GM19023 (cell line): ENCODE measurements at regions not wholly inside any gene's neighbourhood (a gene's known extent, or its start where the extent isn't known, plus 50 kb on each side); places are given as distances from the start of the nearest gene placed in this dataset.
"Not testable (repeated sequence)": the region's sequence is repeated elsewhere in the genome, so short reads cannot be mapped to it uniquely, and the experiment has no call there.

ENCODE experiments used
- ATAC-seq: cut with Tn5 transposase; IDR thresholded peaks from one replicate; pipeline ENCODE4 v1.9.1; 2021; ENCODE audit warnings: mild to moderate bottlenecking, moderate library complexity; ENCODE audit not compliant: unreplicated experiment

DNA sequence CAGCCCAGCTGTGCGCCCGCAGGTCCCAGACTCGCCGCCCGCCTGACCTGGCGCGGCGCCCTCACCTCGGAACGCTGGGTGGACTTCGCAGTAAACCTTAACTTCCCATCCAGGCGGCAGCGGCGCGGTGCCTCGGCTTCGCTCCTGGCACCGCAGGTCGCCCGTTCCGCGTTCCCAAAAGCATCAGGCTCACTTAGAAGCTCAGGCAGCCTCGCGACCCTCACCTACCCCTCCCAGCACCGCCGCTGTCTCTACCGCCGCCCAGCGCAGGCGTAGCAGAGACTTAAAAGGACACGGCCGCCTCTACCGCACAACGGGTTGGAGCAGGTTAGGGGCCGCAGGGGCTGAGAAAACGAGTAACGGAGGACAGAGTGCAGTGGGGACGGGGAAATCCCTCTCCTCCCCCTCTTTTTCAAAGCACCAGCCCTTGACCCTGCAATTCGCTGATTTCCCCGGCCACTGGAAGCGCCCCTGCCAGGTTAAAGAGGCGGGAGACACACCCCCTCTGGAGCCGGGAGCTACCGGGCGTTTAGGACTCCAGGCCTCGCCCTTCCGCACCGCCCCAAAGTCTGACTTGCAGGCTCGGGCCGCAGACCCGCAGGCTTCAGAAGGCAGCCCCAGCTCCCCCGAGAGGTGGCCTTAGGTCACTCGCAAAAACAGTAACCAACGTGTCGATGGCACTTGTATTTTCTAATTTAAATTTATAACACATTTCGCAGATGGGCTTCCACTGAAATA is 328.5 kb downstream of the FAM72C start:
- ATAC-seq, result no peak

DNA sequence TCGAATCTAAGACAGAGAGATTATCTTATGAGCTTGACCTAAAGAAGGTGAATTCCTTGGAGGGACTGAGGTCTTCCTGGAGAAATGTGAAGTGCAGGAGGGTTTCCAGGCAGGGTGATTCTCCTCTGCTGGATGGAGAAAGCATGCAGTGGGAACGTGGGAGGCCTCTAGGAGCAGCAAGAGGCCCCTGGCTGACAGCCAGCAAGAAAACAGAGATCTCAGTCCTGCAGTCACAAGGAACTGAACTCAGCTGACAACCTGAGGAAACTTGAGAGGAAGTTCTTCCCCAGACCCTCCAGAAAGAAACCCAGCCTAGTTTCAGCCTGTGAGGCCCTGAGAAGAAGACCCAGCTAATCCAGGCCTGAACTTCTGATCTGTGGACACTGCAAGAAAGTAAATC is 345.9 kb downstream of the FAM72C start:
- ATAC-seq, result no peak

GRCh38 chr1:143619851-143620250 is 351.9 kb downstream of the FAM72C start:
- no peak for ATAC-seq

DNA sequence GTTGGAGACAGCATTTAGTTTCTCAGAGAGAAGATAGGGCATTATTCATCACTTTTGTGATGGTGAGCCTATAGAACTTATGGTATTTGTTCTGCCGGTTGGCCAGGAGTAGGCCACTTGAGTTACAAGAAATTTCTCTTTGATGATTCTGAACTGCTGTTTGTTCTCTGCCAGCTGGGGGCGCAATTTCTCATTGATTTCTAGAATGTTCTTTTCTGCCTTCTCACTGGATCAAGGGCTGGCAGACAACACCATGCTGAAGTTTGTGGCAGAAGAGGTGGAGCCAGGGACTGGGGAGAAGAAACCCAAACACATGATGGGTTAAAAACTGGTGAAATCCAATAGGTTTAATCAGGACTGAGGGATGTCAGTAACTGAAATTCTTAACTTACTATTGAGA is 360.6 kb downstream of the FAM72C start:
- ATAC-seq, result no peak

DNA sequence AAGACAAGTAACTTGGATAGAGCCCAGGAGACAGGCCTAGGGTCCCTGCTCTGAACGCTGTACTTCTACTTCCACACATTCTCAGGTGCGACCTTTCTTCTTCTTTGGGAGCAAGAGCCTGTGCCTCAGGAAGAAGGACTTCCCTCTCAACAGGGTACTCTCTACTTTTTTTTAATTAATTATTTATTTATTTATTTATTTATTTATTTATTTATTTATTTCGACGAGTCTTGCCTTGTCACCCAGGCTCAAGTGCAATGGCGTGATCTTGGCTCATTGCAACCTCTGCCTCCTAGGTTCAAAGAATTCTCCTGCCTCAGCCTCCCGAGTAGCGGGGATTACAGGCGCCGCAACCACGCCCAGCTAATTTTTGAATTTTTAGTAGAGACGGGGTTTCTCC is 361.6 kb downstream of the FAM72C start:
- ATAC-seq, result no peak

DNA sequence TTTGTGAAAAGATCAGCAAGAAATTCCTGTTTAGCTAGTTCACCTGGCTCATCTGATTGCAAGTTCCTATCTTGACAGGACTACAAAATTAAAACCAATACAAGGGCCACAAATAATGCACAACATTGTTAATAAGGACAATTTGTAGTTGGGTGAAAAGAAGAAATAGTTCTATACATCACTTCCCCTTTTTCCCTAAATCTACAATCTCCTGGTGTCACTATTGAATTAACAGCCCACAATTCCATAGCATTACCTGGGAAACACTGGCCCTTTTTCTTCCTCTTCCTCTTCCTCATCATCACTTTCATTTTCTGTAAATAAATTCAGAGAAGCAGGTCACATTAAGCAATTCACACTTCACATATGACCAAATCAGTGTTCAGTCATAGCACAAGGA is 366.9 kb downstream of the FAM72C start:
- ATAC-seq, result no peak

DNA sequence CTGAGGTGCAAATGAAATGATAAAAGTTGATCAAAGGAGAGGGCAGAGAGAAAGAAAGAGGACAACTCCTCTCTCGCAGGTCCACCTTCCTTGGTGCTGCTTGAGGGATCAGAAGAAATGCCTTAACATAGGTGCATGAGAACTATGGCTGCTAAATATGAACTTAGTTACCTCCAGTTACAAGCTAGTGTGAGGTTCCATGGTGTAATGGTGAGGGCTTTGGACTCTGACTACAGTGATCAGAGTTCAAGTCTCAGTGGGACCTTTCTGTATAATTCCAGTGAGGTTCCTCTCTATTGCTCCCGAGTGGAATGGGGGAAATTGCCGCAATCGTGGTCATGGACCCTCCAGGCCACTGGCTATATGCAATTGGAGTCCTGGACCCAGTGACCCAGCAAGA is 387.3 kb downstream of the FAM72C start:
- ATAC-seq, result no peak

DNA sequence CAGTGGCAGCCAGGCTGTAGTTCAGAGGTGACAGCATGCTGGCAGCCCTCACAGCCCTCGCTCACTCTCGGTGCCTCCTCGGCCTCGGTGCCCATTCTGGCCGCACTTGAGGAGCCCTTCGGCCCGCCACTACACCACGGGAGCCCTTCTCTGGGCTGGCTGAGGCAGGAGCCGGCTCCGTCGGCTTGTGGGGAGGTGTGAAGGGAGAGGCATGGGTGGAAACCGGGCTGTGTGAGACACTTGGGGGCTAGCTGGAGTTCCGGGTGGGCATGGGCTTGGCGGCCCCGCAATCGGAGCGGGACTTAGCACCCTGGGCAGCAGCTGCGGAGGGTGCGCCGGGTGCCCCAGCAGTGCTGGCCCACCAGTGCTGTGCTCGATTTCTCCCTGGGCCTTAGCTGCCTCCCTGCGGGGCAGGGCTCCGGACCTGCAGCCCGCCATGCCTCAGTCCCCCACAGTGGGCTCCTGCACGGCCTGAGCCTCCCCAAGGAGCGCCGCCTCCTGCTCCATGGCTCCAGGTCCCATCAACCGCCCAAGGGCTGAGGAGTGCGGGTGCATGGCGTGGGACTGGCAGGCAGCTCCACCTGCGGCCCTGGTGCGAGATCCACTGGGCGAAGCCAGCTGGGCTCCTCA is 396.8 kb downstream of the FAM72C start:
- no peak for ATAC-seq

GRCh38 chr1:143572661-143573060 is 399.1 kb downstream of the FAM72C start:
- not testable (repeated sequence) for ATAC-seq

DNA sequence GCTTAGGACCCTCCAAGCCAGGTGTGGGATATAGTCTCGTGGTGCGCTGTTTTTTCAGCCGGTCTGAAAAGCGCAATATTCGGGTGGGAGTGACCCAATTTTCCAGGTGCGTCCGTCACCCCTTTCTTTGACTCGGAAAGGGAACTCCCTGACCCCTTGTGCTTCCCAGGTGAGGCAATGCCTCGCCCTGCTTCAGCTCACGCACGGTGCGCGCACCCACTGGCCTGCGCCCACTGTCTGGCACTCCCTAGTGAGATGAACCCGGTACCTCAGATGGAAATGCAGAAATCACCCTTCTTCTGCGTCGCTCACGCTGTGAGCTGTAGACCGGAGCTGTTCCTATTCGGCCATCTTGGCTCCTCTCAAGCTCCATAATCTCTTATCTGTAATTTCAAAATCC is 408.0 kb downstream of the FAM72C start:
- not testable (repeated sequence) for ATAC-seq

GRCh38 chr1:143553627-143554026 is 418.2 kb downstream of the FAM72C start:
- ATAC-seq, result no peak

DNA sequence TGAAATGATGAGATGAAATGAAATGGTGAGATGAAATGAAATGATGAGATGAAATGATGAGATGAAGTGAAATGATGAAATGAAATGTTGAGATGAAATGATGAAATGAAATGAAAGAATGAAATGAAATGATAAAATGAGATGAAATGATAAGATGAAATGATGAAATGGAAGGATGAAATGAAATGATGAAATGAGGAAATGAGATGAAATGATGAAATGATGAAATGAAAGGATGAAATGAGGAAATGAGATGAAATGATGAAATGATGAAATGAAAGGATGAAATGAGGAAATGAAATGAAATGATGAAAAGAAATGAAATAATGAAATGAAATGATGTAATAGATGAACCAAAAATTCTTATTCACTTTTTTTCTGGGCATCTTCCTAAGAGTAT is 467.1 kb downstream of the FAM72C start:
- ATAC-seq, result not testable (repeated sequence)

DNA sequence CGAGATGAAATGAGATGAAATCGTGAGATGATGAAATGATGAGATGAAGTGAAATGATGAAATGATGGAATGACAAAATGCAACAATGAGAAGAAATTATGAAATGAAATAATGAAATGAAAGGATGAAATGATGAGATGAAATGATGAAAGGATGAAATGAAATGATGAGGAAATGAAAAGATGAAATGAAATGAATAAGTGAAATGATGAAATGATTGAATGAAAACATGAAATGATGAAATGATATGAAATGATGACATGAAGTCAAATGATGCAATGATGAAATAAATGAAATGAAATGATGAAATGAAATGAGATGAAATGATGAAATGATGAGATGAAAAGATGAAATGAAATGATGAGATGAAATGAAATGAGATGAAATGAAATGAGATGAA is 467.7 kb downstream of the FAM72C start:
- not testable (repeated sequence) for ATAC-seq

- not testable (repeated sequence) for ATAC-seq
Observed at GRCh38 chr1:143503048-143503447, 468.7 kb downstream of the FAM72C start.

- ATAC-seq, result not testable (repeated sequence)
Observed at GRCh38 chr1:143502038-143502437, 469.7 kb downstream of the FAM72C start.

GRCh38 chr1:143498059-143498749 is 473.6 kb downstream of the FAM72C start:
- not testable (repeated sequence) for ATAC-seq

DNA sequence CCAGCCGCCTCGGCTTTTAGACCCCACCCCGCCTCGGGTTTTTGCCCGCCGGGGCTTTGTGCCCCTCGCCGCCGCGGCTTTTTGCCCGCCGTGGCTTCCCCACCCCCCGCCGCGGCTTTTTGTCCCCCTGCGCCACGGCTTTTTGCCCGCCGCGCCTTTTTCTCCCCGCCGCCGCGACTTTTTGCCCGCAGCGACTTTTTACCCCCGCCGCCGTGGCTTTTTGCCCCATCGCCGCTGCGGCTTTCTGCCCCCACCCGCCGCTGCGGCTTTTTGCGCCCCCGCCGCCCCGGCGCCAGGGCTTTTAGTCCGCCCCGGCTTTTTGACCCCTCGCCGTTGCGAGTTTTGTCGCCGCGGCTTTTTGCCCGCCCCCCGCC is 474.4 kb downstream of the FAM72C start:
- ATAC-seq, result no peak

DNA sequence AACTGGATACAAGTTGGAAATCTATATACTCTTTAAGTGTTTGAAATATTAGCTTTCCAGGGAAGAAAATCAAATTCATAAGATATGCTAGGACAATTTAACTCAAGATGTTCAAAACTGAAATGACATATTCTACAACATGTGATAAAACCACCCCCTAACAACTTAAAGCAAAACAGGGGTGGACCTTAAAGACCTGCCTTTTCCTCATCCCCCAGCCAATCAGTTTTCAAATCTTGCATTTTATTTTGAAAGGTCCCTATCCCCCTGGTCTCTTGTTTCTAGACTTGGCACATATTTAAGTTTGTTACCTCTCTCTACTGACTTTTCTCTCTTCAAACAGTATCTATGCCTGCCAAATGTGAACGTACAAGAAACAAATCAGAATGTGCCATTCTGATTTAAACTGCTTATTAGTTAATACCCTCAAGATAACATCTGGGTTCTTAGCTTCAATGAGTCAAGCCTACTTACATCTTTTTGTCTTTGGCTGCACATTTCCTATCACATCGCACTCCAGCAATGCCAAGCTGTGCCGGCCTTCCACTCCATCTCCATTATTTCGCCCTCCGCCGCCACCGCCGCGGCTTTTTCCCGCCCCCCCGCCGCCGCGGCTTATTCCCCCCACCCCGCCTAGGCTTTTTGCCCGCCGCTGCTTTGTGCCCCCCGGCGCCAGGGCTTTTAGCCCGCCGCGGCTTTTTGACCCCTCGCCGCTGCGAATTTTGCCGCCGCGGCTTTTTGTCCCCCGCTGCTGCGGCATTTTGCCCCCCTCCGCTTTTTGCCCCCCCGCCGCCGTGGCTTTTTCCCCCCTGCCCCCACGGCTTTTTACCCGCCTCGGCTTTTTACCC is 475.0 kb downstream of the FAM72C start:
- not testable (repeated sequence) for ATAC-seq
